ENCODE measurements at regions not wholly inside any gene's neighbourhood (a gene's known extent, or its start where the extent isn't known, plus 50 kb on each side); places are given as distances from the start of the nearest gene placed in this dataset.

DNA sequence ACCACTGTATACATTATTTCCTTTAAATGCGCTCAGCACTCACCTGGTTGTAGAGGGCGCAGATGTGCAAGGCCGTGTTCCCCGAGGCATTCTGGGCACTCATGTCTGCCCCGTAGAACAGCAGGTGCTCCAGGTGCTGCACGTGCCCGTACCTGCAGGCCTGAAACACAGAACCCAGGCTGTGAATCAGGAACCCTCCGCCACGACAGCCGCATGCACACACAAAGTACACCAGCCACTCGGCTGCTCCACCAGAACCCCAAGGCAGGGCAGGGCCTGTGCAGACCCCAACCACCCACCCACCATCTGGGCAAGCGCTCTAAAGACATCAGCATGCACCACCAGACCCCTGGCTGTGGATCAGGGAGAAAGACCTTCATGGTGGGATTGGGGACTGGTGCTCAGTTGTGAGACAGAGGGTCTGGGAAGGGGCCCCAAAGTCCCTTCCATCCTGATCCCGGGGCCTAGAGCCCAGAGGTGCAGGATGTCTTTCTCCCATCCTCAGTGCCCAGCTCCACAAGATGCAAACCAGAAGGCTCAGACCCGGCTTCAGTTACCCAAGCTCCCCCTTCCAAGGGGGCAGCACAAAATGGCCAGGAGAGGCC, 177.2 kb downstream of the SHANK2 start:
- H3K36me3 Mint-ChIP-seq (ENCODE audit: low read depth), result no peaks in the 10 kb centered on the region
- no peak overlapping the region for H3K27ac Mint-ChIP-seq
- CTCF ChIA-PET, result no interaction called here
- no peaks in the 10 kb centered on the region for H3K27me3 Mint-ChIP-seq
- H3K4me3 Mint-ChIP-seq, result no peak overlapping the region
- TF ChIP-seq, protein P1, sequence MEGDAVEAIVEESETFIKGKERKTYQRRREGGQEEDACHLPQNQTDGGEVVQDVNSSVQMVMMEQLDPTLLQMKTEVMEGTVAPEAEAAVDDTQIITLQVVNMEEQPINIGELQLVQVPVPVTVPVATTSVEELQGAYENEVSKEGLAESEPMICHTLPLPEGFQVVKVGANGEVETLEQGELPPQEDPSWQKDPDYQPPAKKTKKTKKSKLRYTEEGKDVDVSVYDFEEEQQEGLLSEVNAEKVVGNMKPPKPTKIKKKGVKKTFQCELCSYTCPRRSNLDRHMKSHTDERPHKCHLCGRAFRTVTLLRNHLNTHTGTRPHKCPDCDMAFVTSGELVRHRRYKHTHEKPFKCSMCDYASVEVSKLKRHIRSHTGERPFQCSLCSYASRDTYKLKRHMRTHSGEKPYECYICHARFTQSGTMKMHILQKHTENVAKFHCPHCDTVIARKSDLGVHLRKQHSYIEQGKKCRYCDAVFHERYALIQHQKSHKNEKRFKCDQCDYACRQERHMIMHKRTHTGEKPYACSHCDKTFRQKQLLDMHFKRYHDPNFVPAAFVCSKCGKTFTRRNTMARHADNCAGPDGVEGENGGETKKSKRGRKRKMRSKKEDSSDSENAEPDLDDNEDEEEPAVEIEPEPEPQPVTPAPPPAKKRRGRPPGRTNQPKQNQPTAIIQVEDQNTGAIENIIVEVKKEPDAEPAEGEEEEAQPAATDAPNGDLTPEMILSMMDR (IDR thresholded peaks at IDR 0.05), result no peak
- intact Hi-C loops (cut with micrococcal nuclease), result no loop called here
- POLR2A ChIA-PET, result no interaction called here
- no peak for ATAC-seq
- H3K4me1 Mint-ChIP-seq (ENCODE audit: low read depth), result no peaks in the 10 kb centered on the region
- DNase-seq, result no peak
- H3K9me3 Mint-ChIP-seq, result no peaks in the 10 kb centered on the region

- no peak for DNase-seq
- intact Hi-C loops (cut with micrococcal nuclease), result no loop called here
- Mint-ChIP-seq H3K4me3 (no peak overlapping the region), H3K27me3 (no peaks in the 10 kb centered on the region), H3K4me1 (ENCODE audit: low read depth) (no peaks in the 10 kb centered on the region), H3K36me3 (ENCODE audit: low read depth) (no peaks in the 10 kb centered on the region), H3K9me3 (no peaks in the 10 kb centered on the region), H3K27ac (no peak overlapping the region)
- ATAC-seq, result no peak
- TF ChIP-seq, protein P1 (IDR thresholded peaks at IDR 0.05), result no peak
- POLR2A ChIA-PET, result no interaction called here
- CTCF ChIA-PET, result no interaction called here
Measured at GRCh38 chr11:71071736-71072509, 180.5 kb downstream of the SHANK2 start.

DNA sequence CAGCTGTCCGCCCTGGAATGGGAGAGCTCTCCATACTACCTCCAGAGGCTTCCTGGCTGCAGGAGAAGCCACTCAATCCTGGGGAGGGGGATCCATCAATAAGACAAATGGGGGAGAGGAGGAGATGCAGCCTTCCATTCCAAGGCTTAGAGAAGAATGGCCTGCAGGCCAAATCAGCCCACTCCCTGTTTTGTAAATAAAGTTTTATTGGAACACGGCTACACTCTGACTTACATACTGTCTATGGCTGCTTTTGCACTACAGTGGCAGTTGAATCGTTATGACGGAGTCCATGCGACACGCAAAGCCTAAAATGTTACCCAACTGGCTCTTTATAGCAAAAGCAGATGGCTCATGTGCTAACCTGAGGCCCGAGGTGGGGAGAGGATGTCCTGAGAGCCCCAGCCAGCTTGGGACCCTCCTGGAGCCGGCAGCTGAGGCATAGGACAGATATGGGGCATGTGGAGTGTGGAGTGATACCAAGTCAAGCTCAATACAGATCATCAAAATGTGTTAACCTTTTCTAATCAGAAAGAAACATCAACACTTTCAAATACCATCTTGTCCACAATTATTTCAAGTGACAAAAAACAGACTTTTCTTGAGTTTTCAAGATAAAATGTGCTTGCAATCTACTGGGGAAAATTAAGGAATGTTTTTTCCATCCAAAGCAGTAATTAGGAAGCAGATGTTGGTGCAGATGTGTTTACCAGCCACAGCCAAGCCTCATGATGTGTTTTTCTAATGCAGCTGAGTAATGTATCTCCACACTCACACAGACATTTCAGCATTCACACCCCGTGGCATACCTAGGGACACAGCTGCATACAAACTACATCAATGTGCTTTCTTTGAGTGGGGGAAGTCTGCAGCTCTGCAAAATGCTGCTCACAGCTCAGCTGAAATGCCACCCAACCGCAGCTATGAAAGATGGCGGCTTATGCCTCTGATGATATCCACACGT, 181.6 kb downstream of the SHANK2 start:
- Mint-ChIP-seq H3K27ac (no peak overlapping the region), H3K4me3 (no peak overlapping the region), H3K27me3 (no peaks in the 10 kb centered on the region), H3K36me3 (ENCODE audit: low read depth) (no peaks in the 10 kb centered on the region), H3K4me1 (ENCODE audit: low read depth) (no peaks in the 10 kb centered on the region), H3K9me3 (no peaks in the 10 kb centered on the region)
- ChIA-PET POLR2A (no interaction called here), CTCF (no interaction called here)
- no peak for DNase-seq
- TF ChIP-seq, protein P1 (IDR thresholded peaks at IDR 0.05), result no peak
- no peak for ATAC-seq
- intact Hi-C loops (cut with micrococcal nuclease), result no loop called here

DNA sequence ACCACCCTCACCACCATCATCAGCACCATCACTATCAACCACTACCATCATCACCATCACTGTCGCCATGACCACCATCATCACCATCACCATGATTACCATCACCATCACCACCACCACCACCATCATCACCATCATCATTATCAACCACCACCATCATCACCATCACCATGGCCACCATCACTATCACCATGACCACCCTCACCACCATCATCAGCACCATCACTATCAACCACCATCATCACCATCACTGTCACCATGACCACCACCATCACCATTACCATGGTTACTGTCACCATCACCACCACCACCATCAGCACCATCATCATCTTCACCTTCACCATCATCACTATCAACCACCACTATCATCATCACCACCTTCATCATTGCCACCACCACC, 183.4 kb downstream of the SHANK2 start:
- no peak for DNase-seq
- peaks cover 10% of the 10 kb centered on the region for H3K27me3 Mint-ChIP-seq
- ChIA-PET POLR2A (no interaction called here), CTCF (no interaction called here)
- no peaks in the 10 kb centered on the region for H3K4me1 Mint-ChIP-seq (ENCODE audit: low read depth)
- intact Hi-C loops (cut with micrococcal nuclease), result no loop called here
- no peaks in the 10 kb centered on the region for H3K36me3 Mint-ChIP-seq (ENCODE audit: low read depth)
- TF ChIP-seq, protein P1 (IDR thresholded peaks at IDR 0.05), result no peak
- no peak overlapping the region for H3K27ac Mint-ChIP-seq
- no peak overlapping the region for H3K4me3 Mint-ChIP-seq
- ATAC-seq, result no peak
- H3K9me3 Mint-ChIP-seq, result no peaks in the 10 kb centered on the region

DNA sequence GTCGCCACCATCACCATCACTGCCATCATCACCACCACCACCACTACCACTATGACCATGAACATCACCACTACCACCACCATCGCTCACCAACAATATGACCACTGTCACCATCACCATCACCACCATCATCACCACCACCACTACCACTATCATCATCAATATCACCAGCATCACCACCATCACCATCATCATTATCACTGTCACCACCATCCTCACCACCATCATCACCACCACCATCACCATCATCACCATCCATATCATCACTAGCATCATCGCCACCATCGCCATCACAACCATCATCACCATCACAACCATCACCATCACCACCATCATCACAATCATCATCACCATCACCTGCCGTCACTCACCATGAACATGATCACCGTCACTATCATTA, 184.6 kb downstream of the SHANK2 start:
- H3K4me3 Mint-ChIP-seq, result no peak overlapping the region
- DNase-seq (no peak), ATAC-seq (no peak)
- H3K36me3 Mint-ChIP-seq (ENCODE audit: low read depth), result no peaks in the 10 kb centered on the region
- intact Hi-C loops (cut with micrococcal nuclease), result no loop called here
- ChIA-PET POLR2A (no interaction called here), CTCF (no interaction called here)
- H3K27ac Mint-ChIP-seq, result no peak overlapping the region
- TF ChIP-seq, protein P1 (IDR thresholded peaks at IDR 0.05), result no peak
- H3K27me3 Mint-ChIP-seq, result peaks cover 18% of the 10 kb centered on the region
- H3K4me1 Mint-ChIP-seq (ENCODE audit: low read depth), result no peaks in the 10 kb centered on the region
- H3K9me3 Mint-ChIP-seq, result no peaks in the 10 kb centered on the region

Data from activated CD8-positive, alpha-beta T cell treated with anti-CD3 and anti-CD28 coated beads for 36 hours (primary cell).